Superior temporal gyrus (tissue), 1 donor: ENCODE measurements at regions not wholly inside any gene's neighbourhood (a gene's known extent, or its start where the extent isn't known, plus 50 kb on each side); places are given as distances from the start of the nearest gene placed in this dataset.
"Not testable (repeated sequence)": the region's sequence is repeated elsewhere in the genome, so short reads cannot be mapped to it uniquely, and the experiment has no call there.

ENCODE experiments used
- DNase-seq: peaks from one replicate; pipeline ENCODE4 v3.0.0-alpha.2; 2016; ENCODE audit errors: extremely low spot score

DNA sequence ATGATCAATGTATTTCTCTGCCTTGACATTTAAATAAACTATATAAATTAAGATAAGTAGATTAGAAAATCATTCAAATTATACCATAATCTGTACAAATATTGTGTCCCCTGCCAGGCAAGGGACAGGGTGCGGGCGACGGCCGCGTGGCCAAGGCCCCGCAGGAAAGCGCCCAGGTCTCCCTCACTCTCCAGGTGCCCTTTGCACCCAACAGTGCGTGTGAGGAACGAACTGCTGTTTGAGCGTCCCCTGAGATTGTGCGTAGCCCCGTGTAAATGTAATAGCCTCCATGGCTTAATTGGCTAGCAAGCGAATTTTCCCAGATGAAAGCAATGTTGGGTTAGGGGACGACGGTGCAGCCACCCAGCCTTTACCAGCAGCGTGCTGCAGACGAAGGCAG is 161.4 kb downstream of the SYT15 start:
- not testable (repeated sequence) for DNase-seq

DNA sequence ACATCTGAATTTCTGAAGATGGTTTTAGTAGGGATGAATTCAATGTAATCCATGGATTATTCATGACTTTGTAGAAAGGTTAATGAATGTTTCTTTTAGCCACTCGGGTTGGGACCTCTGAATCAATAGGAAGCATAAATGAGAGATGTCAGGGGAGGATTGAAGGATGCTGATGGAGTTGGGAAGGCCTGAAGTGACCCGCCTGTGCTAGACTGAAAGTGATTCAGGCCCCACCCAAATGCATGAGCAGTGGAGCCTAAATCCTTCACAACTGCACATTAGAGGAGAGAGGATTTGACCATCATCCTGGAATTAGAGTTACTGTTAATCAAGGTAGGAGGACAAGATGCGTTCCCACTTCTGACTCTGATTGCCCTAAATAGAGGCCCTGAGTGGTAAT is 162.2 kb upstream of the PTPN20 start:
- DNase-seq: not testable (repeated sequence)

DNA sequence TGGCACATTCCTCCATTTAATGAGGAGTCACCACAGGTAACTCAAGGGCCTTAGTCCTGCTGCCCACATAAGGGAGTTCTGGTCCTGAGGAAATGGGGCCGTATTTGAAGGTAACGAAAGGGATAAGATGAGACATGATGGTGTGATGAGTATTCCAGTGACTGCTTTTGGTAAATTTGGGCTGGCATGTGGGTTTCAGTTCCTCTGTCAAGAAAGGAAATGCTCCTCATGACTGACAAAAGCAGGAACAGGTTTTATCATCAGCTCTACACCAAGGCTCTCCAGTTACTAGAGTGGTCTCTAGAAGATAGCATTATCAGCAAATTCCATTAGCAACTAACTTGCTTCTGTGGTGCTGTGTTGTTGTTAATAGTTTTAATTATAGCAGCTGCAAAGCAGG is 161.8 kb upstream of the PTPN20 start:
- DNase-seq: peak; percentile 2

GRCh38 chr10:46753763-46754162 is 157.5 kb upstream of the PTPN20 start:
- DNase-seq: not testable (repeated sequence)

GRCh38 chr10:46761471-46761870 is 149.8 kb upstream of the PTPN20 start:
- not testable (repeated sequence) for DNase-seq

DNA sequence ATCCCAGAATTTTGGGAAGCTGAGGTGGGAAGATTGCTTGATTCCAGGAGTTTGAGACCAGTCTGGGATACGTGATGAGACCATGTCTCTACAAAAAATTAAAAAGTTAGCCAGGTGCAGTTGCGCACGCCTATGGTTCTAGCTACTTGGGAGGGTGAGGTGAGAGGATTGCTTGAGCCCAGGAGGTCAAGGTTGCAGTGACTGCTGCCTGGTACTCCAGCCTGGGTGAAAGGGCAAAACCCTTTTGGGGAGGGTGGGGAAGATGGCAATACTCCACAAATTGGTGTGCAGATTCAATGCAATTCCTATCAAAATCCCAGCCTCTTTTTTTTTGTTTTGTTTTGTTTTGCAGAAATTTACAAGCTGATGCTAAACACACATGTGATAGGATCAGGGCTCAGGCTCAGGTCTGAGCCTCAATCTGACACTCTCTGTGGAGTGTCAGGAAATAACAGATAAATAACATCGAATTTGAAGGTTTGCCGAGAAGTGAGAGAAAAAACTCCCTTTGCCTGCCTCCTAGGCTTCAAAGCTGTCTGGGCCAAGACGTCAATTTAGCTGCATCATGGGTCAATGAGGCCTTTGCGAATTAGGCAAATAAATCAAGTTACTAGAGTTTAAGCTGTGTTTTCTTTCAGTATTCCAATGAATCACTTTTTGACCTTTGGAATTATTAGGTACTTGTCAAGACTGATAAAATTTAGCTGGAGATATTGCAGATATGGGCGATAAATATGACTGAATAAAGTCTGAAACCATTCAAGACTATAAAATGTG is 142.5 kb upstream of the PTPN20 start:
- not testable (repeated sequence) for DNase-seq

GRCh38 chr10:46773178-46773896 is 137.9 kb upstream of the PTPN20 start:
- not testable (repeated sequence) for DNase-seq

DNA sequence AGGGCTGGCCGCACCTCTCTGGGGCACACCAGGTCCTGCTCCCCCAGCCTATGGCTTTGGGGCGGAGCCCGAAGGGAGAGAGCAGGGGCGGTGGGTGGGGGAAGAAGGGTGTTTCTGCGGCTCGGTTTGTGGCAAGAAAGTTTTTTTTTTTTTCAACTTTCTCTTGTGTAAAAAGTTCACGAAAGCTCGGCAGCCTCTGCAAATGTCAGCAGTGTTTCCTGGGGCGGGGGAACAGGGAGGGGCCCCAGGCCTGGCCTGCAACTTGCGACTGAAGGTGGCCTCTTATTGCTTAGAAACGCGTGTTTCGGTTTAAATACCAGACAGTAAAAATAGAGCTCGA is 137.4 kb upstream of the PTPN20 start:
- not testable (repeated sequence) for DNase-seq

GRCh38 chr10:46774366-46774765 is 136.9 kb upstream of the PTPN20 start:
- not testable (repeated sequence) for DNase-seq

DNA sequence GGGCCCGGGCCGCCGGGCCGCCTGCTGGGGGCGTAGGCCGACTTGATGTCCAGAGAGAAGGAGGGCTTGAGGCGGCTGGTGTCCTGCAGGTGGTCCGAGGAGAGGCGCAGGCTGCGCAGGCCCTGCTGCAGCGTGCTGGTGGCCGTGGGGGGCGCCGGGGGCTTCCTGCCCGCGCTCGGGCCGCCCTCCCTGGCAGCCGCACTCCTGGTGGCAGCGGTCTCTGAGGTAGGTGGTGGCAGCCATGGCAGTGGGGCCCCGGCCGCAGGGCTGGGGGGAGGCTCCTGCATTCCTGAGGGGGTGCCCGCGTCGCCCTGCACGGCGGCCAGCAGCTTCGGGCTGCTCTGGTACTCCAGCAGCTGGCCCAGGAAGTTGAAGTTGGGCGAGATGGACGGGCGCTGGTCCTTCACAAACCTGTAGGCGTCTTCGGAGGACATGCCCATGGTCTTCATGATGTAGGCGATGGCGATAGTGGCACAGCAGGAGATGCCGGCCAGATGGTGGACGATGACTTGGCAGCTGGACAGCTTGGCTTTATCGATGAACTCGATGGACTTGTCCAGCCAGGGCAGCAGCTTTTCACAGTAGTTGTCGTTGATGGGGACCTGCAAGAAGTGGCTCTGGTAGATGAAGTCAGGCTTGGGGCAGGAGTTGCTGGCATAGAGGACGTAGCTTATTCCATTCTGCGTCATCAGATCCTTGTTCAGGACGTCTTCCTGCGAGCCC is 136.1 kb upstream of the PTPN20 start:
- DNase-seq: not testable (repeated sequence)

GRCh38 chr10:46775668-46776059 is 135.6 kb upstream of the PTPN20 start:
- DNase-seq: not testable (repeated sequence)

DNA sequence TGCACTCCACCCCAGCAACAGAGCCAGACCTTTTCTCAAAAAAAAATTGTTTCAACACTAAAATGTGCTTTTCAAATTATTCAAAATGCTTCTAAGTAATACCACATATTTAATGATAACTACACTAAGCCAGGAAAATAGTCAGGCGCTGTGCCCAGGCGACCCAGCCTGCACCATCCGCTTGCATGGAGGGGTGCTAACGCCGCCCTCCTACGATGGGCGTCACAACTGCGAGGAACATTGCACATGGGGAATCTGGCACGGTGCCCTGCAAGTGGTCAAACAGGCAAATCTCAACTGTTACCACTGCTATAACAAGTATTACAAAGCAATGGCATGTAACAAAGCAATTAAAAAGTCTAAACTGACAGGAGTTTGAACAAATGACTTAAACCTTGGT is 131.7 kb upstream of the PTPN20 start:
- not testable (repeated sequence) for DNase-seq

GRCh38 chr10:46780164-46780563 is 131.1 kb upstream of the PTPN20 start:
- not testable (repeated sequence) for DNase-seq

DNA sequence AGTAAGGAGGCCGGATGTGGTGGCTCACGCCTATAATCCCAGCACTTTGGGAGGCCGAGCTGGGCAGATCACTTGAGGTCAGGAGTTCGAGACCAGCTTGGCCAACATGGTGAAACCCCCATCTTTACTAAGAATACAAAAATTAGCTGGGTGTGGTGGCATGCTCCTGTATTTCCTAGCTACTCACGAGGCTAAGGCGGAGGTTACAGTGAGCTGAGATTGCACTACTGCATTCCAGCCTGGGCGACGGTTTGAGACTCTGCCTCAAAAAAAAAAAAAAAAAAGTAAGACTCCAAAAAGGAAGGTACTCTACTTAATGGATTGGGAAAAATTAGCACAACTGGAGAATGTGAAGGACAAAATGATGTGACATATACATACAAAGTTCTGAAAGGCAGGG is 130.2 kb upstream of the PTPN20 start:
- not testable (repeated sequence) for DNase-seq

- peak; percentile 1 for DNase-seq
These were observed 129.0 kb upstream of the PTPN20 start for GRCh38 chr10:46782001-46782874.

GRCh38 chr10:46784665-46785064 is 126.6 kb upstream of the PTPN20 start:
- not testable (repeated sequence) for DNase-seq

GRCh38 chr10:46786125-46786517 is 125.1 kb upstream of the PTPN20 start:
- DNase-seq: not testable (repeated sequence)

- DNase-seq: peak; percentile 71
These were observed 124.5 kb upstream of the PTPN20 start for GRCh38 chr10:46786518-46787320.

- DNase-seq: peak; percentile 77
These were observed 124.0 kb upstream of the PTPN20 start for GRCh38 chr10:46787321-46787615.

DNA sequence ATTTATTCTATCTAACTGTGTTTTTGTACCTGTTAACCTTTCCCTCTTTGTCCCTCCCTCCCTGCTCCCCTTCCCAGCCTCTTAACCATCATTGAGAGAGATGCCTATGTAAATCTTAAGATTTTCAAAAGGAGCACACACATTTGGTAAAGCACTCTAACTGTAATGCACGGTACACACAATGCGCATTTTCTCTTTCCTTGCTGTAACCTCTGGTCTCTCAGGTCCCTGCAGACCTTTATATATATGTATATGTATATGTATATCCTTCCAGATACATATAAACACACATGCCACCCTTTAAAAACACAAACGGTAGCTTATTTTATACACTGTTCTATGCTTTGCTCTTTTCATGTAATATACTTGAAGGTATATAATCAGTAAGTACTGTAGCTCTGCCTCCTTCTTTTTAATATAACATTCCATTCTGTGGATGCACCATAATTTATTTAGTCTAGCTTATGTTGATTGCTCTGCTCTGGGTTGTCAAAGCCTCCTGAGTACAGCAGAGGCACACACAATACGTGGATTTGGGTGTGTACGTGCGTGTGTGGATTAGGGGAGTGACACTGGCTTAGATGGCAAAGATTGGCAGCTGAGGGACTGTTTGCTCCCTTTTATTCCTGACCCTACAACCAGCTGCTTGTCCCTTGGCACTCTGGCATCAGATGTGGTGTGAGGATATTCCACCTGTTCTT is 118.4 kb upstream of the PTPN20 start:
- DNase-seq: not testable (repeated sequence)
